ENCODE measurements at regions not wholly inside any gene's neighbourhood (a gene's known extent, or its start where the extent isn't known, plus 50 kb on each side); places are given as distances from the start of the nearest gene placed in this dataset.
"Not testable (repeated sequence)": the region's sequence is repeated elsewhere in the genome, so short reads cannot be mapped to it uniquely, and the experiment has no call there.

GRCh38 chr7:121531175-121532070 lies 135.3 kb upstream of the FAM3C start:
- DNase-seq (ENCODE audit: low read depth in 4 of 4, low spot score in 2 of 4), result no peak

- DNase-seq (ENCODE audit: low read depth in 4 of 4, low spot score in 2 of 4), result no peak
These were observed 134.4 kb upstream of the FAM3C start for GRCh38 chr7:121530227-121531174.

GRCh38 chr7:121529003-121529402 lies 132.9 kb upstream of the FAM3C start:
- no peak for DNase-seq (ENCODE audit: low read depth in 4 of 4, low spot score in 2 of 4)

GRCh38 chr7:121526210-121526609 lies 130.1 kb upstream of the FAM3C start:
- DNase-seq (ENCODE audit: low read depth in 4 of 4, low spot score in 2 of 4), result not testable (repeated sequence)

- no peak for DNase-seq (ENCODE audit: low read depth in 4 of 4, low spot score in 2 of 4)
These were observed 129.2 kb upstream of the FAM3C start for GRCh38 chr7:121525155-121525819.

GRCh38 chr7:121521711-121522400 lies 125.7 kb upstream of the FAM3C start:
- DNase-seq (ENCODE audit: low read depth in 4 of 4, low spot score in 2 of 4), result no peak

GRCh38 chr7:121520911-121521310 lies 124.8 kb upstream of the FAM3C start:
- no peak for DNase-seq (ENCODE audit: low read depth in 4 of 4, low spot score in 2 of 4)

- no peak for DNase-seq (ENCODE audit: low read depth in 4 of 4, low spot score in 2 of 4)
These were observed 123.7 kb upstream of the FAM3C start for GRCh38 chr7:121519548-121520521.

GRCh38 chr7:121517591-121517990 lies 121.5 kb upstream of the FAM3C start:
- DNase-seq (ENCODE audit: low read depth in 4 of 4, low spot score in 2 of 4), result no peak

GRCh38 chr7:121516821-121517220 lies 120.7 kb upstream of the FAM3C start:
- DNase-seq (ENCODE audit: low read depth in 4 of 4, low spot score in 2 of 4), result peak in 3 of 4 donors; percentile 9 to 55 (median 46)

GRCh38 chr7:121515630-121516401 lies 119.7 kb upstream of the FAM3C start:
- no peak for DNase-seq (ENCODE audit: low read depth in 4 of 4, low spot score in 2 of 4)

- no peak for DNase-seq (ENCODE audit: low read depth in 4 of 4, low spot score in 2 of 4)
These were observed 119.1 kb upstream of the FAM3C start for GRCh38 chr7:121515229-121515628.

- DNase-seq (ENCODE audit: low read depth in 4 of 4, low spot score in 2 of 4), result no peak
These were observed 117.0 kb upstream of the FAM3C start for GRCh38 chr7:121513105-121513504.

- DNase-seq (ENCODE audit: low read depth in 4 of 4, low spot score in 2 of 4), result no peak
These were observed 114.9 kb upstream of the FAM3C start for GRCh38 chr7:121510858-121511482.

- DNase-seq (ENCODE audit: low read depth in 4 of 4, low spot score in 2 of 4), result no peak
These were observed 114.2 kb upstream of the FAM3C start for GRCh38 chr7:121510302-121510701.

GRCh38 chr7:121505540-121506182 lies 109.6 kb upstream of the FAM3C start:
- DNase-seq (ENCODE audit: low read depth in 4 of 4, low spot score in 2 of 4), result no peak

GRCh38 chr7:121505021-121505420 lies 108.9 kb upstream of the FAM3C start:
- no peak for DNase-seq (ENCODE audit: low read depth in 4 of 4, low spot score in 2 of 4)
